ENCODE measurements at regions not wholly inside any gene's neighbourhood (a gene's known extent, or its start where the extent isn't known, plus 50 kb on each side); places are given as distances from the start of the nearest gene placed in this dataset.
A peak's percentile ranks its signal among the peaks of the same experiment; 100 is the strongest.

- no peaks in the 10 kb centered on the region for H4K20me1 ChIP-seq (ENCODE audit: control insufficient read depth, extremely low read depth, insufficient read depth, low read length)
- H3K4me2 ChIP-seq (ENCODE audit: control insufficient read depth, extremely low read depth, insufficient read depth, low read depth, low read length), result no peak overlapping the region
- no peak overlapping the region for H3K9ac ChIP-seq (ENCODE audit: control insufficient read depth, extremely low read depth, insufficient read depth, low read length)
- no peak overlapping the region for H3K4me3 ChIP-seq (ENCODE audit: control insufficient read depth in 2 of 3, extremely low read depth in 1 of 3, insufficient read depth in 2 of 3, low read depth in 1 of 3, low read length in 3 of 3)
- H2AFZ ChIP-seq (ENCODE audit: control insufficient read depth, low read length), result no peak overlapping the region
- H3K27ac ChIP-seq (ENCODE audit: control insufficient read depth, insufficient read depth, low read length), result no peak overlapping the region
- TF ChIP-seq EZH2 (IDR thresholded peaks at IDR 0.05; ENCODE audit: low read length), result no peak
- TF ChIP-seq, protein P1, sequence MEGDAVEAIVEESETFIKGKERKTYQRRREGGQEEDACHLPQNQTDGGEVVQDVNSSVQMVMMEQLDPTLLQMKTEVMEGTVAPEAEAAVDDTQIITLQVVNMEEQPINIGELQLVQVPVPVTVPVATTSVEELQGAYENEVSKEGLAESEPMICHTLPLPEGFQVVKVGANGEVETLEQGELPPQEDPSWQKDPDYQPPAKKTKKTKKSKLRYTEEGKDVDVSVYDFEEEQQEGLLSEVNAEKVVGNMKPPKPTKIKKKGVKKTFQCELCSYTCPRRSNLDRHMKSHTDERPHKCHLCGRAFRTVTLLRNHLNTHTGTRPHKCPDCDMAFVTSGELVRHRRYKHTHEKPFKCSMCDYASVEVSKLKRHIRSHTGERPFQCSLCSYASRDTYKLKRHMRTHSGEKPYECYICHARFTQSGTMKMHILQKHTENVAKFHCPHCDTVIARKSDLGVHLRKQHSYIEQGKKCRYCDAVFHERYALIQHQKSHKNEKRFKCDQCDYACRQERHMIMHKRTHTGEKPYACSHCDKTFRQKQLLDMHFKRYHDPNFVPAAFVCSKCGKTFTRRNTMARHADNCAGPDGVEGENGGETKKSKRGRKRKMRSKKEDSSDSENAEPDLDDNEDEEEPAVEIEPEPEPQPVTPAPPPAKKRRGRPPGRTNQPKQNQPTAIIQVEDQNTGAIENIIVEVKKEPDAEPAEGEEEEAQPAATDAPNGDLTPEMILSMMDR (optimal IDR thresholded peaks at IDR 0.05 in 1 of 3, IDR thresholded peaks at IDR 0.05 in 1 of 3, conservative IDR thresholded peaks at IDR 0.05 in 1 of 3; ENCODE audit: extremely low read depth in 1 of 3, insufficient read depth in 2 of 3, low read length in 3 of 3), result no peak
- no peak for FAIRE-seq
- dilution Hi-C loops (cut with MboI; ENCODE audit: extremely low pct_ligation_motif_present, low sequenced_read_pairs), result no loop called here
- H3K79me2 ChIP-seq (ENCODE audit: control insufficient read depth, insufficient read depth, low read length), result no peaks in the 10 kb centered on the region
- H3K9me3 ChIP-seq (ENCODE audit: control insufficient read depth, low read depth, low read length), result no peaks in the 10 kb centered on the region
- no peaks in the 10 kb centered on the region for H3K4me1 ChIP-seq (ENCODE audit: control insufficient read depth, extremely low read depth, insufficient read depth, low read length)
- no peaks in the 10 kb centered on the region for H3K9me1 ChIP-seq (ENCODE audit: control insufficient read depth, extremely low read depth, insufficient read depth, low read length)
- no peak for DNase-seq (ENCODE audit: low read depth, low spot score)
- H3K36me3 ChIP-seq (ENCODE audit: control insufficient read depth in 2 of 2, extremely low read depth in 1 of 2, insufficient read depth in 2 of 2, low read length in 2 of 2), result no peaks in the 10 kb centered on the region
- H3K27me3 ChIP-seq (ENCODE audit: control insufficient read depth, extremely low read depth, insufficient read depth, low read length), result no peaks in the 10 kb centered on the region
These were observed 161.4 kb downstream of the UXS1 start for GRCh38 chr2:106032676-106033075.

DNA sequence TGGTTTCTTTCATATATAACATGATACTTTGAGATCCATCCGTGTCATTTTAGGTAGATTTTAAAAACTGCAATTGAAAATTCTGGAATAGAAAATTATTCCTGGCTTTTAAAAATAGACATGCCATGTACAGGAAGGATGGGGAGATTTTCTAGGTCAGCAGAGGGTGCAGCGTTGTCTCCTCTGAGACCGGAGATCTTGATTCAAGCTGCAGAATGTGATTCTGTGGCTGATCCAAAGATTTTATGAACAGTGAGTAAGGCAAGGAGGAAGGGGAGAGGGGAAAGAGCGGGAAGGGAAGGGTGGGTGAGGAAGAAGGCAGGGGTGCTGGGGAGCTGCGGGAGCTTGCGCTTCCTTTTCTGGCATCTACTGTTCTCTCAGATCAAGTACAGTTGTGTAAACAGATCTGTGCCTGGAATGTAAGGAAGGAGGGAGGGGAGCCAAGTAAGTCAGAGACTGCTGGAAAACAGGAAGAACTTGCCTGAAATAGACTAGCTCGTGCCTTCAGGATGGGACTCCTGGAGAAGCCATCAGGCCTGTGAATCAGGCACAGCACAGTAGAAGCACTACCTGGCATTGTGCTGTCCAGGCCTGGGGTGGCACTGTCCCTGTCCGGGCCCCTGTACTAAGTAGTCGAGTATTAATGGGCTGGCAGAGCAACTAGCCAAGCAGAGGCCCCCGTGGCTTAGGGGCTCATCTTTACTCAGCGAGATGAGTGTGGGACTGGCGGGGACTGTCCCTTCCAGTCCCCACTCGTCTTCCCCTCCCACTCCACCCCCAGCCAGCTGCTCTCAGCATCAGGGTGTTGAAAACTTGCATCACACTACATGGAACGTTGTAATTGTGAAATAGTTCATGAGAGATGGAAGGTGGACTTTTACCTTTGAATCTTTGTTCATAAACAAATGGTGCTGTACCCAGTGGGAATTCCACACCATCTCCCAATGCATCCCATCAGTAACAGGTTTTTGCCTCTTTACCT, 163.5 kb downstream of the UXS1 start:
- Histone ChIP-seq H3K4me3 (ENCODE audit: control insufficient read depth in 2 of 3, extremely low read depth in 1 of 3, insufficient read depth in 2 of 3, low read depth in 1 of 3, low read length in 3 of 3) (no peak overlapping the region), H2AFZ (ENCODE audit: control insufficient read depth, low read length) (peak overlapping the region; percentile 76)
- peak; percentile 66 for FAIRE-seq

More for the DNA sequence above, 163.5 kb downstream of the UXS1 start:
- TF ChIP-seq EZH2 (IDR thresholded peaks at IDR 0.05; ENCODE audit: low read length), result no peak
- TF ChIP-seq, protein P1 (optimal IDR thresholded peaks at IDR 0.05 in 1 of 3, IDR thresholded peaks at IDR 0.05 in 1 of 3, conservative IDR thresholded peaks at IDR 0.05 in 1 of 3; ENCODE audit: extremely low read depth in 1 of 3, insufficient read depth in 2 of 3, low read length in 3 of 3), result no peak
- no peak overlapping the region for H3K9ac ChIP-seq (ENCODE audit: control insufficient read depth, extremely low read depth, insufficient read depth, low read length)
- H3K9me1 ChIP-seq (ENCODE audit: control insufficient read depth, extremely low read depth, insufficient read depth, low read length), result no peaks in the 10 kb centered on the region
- H3K27me3 ChIP-seq (ENCODE audit: control insufficient read depth, extremely low read depth, insufficient read depth, low read length), result no peaks in the 10 kb centered on the region
- no peaks in the 10 kb centered on the region for H3K9me3 ChIP-seq (ENCODE audit: control insufficient read depth, low read depth, low read length)
- no peak overlapping the region for H3K4me2 ChIP-seq (ENCODE audit: control insufficient read depth, extremely low read depth, insufficient read depth, low read depth, low read length)
- H4K20me1 ChIP-seq (ENCODE audit: control insufficient read depth, extremely low read depth, insufficient read depth, low read length), result no peaks in the 10 kb centered on the region
- H3K79me2 ChIP-seq (ENCODE audit: control insufficient read depth, insufficient read depth, low read length), result no peaks in the 10 kb centered on the region
- H3K4me1 ChIP-seq (ENCODE audit: control insufficient read depth, extremely low read depth, insufficient read depth, low read length), result no peaks in the 10 kb centered on the region
- H3K36me3 ChIP-seq (ENCODE audit: control insufficient read depth in 2 of 2, extremely low read depth in 1 of 2, insufficient read depth in 2 of 2, low read length in 2 of 2), result no peaks in the 10 kb centered on the region
- no peak overlapping the region for H3K27ac ChIP-seq (ENCODE audit: control insufficient read depth, insufficient read depth, low read length)
- DNase-seq (ENCODE audit: low read depth, low spot score), result no peak
- dilution Hi-C loops (cut with MboI; ENCODE audit: extremely low pct_ligation_motif_present, low sequenced_read_pairs), result no loop called here
